K562 (cell line): ENCODE measurements at regions not wholly inside any gene's neighbourhood (a gene's known extent, or its start where the extent isn't known, plus 50 kb on each side); places are given as distances from the start of the nearest gene placed in this dataset.

ENCODE experiments used
- ATAC-seq: fragments of 200-7000 bp; cut with Tn5 transposase; 3 replicates; pipeline ENCODE4 v1.9.1; 2020; ENCODE audit warnings: moderate library complexity
- BruUV-seq: library from RNA; stranded (reverse); fragments of 400-500 nt; replicated peaks from 2 replicates; lab custom pipeline; 2021; lab: Mats Ljungman, UMichigan
- CTCF ChIA-PET: fragments of 300-600 bp; formaldehyde crosslinking; extraction: SDS; loops from one replicate; lab custom pipeline; 2021; ENCODE audit warnings: low intra/inter-chr PET ratio; lab: Yijun Ruan, JAX
- POLR2A ChIA-PET: fragments of 300-600, 350-650 bp; sonication (Branson Sonifier 250); formaldehyde crosslinking; extraction: SDS; loops from one replicate; lab custom pipeline; 2021; ENCODE audit warnings: antibody characterized with exemption, inconsistent platforms; lab: Yijun Ruan, JAX
- DNase-seq, 4 experiments: peaks; one replicate each; pipeline versions ENCODE4 v3.0.0 to v3.0.0-alpha.2; 2011 to 2018; ENCODE audit warnings: low spot score in 3 of 4, mixed read lengths in 3 of 4; ENCODE audit errors: extremely low read depth in 1 of 4
- FAIRE-seq: peaks from 2 replicates; lab custom pipeline; 2011; peaks lifted over from hg19 to GRCh38; lab: Jason Lieb, UNC
- H2AFZ ChIP-seq: 2 replicates; pipeline ENCODE4 v1.6.0; 2011; ENCODE audit warnings: low read depth, low read length, control low read depth, inconsistent platforms
- H3K27ac ChIP-seq: fragments of 200-600 bp; 3 replicates; pipeline ENCODE4 v1.8.0; 2011; ENCODE audit warnings: low read depth, mild to moderate bottlenecking, control low read depth, inconsistent platforms, low read length, moderate library complexity, mixed read lengths; ENCODE audit errors: extremely low read depth
- H3K27me3 ChIP-seq, 2 experiments: fragments of 300-600 bp in 1 of 2; 2 replicates in 1 of 2; 3 replicates in 1 of 2; pipeline versions ENCODE4 v1.6.0 to v1.8.0; 2011; ENCODE audit warnings: inconsistent platforms in 2 of 2, low read length in 2 of 2, mild to moderate bottlenecking in 1 of 2, mixed read lengths in 1 of 2, moderate library complexity in 1 of 2; ENCODE audit not compliant: control insufficient read depth in 2 of 2, insufficient read depth in 2 of 2
- H3K36me3 ChIP-seq: fragments of 300-600 bp; 3 replicates; pipeline ENCODE4 v1.8.0; 2011; ENCODE audit warnings: mild to moderate bottlenecking, low read length, inconsistent platforms; ENCODE audit not compliant: control insufficient read depth, insufficient read depth
- H3K4me1 ChIP-seq, 2 experiments: fragments of 200-600 bp in 1 of 2; replicated peaks in 1 of 2; 2 replicates in 1 of 2; 3 replicates in 1 of 2; pipeline versions ENCODE4 v1.5.1 to v1.8.0; 2011; ENCODE audit warnings: inconsistent platforms in 2 of 2, low read length in 2 of 2, mild to moderate bottlenecking in 1 of 2, mixed read lengths in 1 of 2, moderate library complexity in 1 of 2; ENCODE audit not compliant: control insufficient read depth in 2 of 2, insufficient read depth in 2 of 2
- H3K4me2 ChIP-seq: 2 replicates; pipeline ENCODE4 v1.6.1; 2011; ENCODE audit warnings: low read length, control low read depth, inconsistent platforms, mixed read lengths; ENCODE audit not compliant: insufficient read depth
- H3K4me3 ChIP-seq: fragments of 200-600 bp; sonication (generic), shearing (Covaris generic); 2 replicates; pipeline ENCODE4 v1.5.1; 2016; ENCODE audit warnings: control low read depth, inconsistent platforms
- H3K79me2 ChIP-seq: fragments of 200-600 bp; 3 replicates; pipeline ENCODE4 v1.8.0; 2011; ENCODE audit warnings: low read length, inconsistent platforms; ENCODE audit not compliant: control insufficient read depth, insufficient read depth
- H3K9ac ChIP-seq, 2 experiments: 2 replicates each; pipeline versions ENCODE4 v1.6.0 to v1.6.1; 2011; ENCODE audit warnings: low read depth in 2 of 2, low read length in 2 of 2, control low read depth in 1 of 2, inconsistent platforms in 1 of 2, mild to moderate bottlenecking in 1 of 2, mixed read lengths in 1 of 2; ENCODE audit not compliant: insufficient read depth in 1 of 2
- H3K9me1 ChIP-seq: one replicate; pipeline ENCODE4 v1.6.0; 2011; ENCODE audit warnings: inconsistent platforms, mild to moderate bottlenecking, low read length, moderate library complexity; ENCODE audit not compliant: control insufficient read depth, insufficient read depth
- H3K9me3 ChIP-seq: replicated peaks from 2 replicates; pipeline ENCODE4 v1.5.1; 2011; ENCODE audit warnings: low read depth, low read length, inconsistent platforms; ENCODE audit not compliant: control insufficient read depth, insufficient read depth
- H4K20me1 ChIP-seq: replicated peaks from 2 replicates; pipeline ENCODE4 v1.6.1; 2011; ENCODE audit warnings: low read length, inconsistent platforms, mixed read lengths; ENCODE audit not compliant: control insufficient read depth, insufficient read depth
- ARID2 ChIP-seq: fragments of 450-650 bp; IDR thresholded peaks from 2 replicates; pipeline ENCODE4 v1.6.1; 2017; ENCODE audit warnings: antibody characterized with exemption, mild to moderate bottlenecking
- CBX3 ChIP-seq, 2 experiments: IDR thresholded peaks; 1 replicate in 1 of 2; 2 replicates in 1 of 2; pipeline ENCODE4 v1.6.1; 2012; ENCODE audit warnings: inconsistent platforms in 2 of 2, low read length in 2 of 2, borderline replicate concordance in 1 of 2, control low read depth in 1 of 2
- DIDO1 ChIP-seq: fragments of 450-650 bp; IDR thresholded peaks from 2 replicates; pipeline ENCODE4 v1.6.1; 2016; ENCODE audit warnings: low read depth, missing biosample characterization, missing genetic modification characterization
- ELF4 ChIP-seq: fragments of 450-650 bp; formaldehyde crosslinking; IDR thresholded peaks from 2 replicates; pipeline ENCODE4 v1.4.0; 2022; ENCODE audit warnings: missing genetic modification characterization
- GTF2A2 ChIP-seq: IDR thresholded peaks from 2 replicates; pipeline ENCODE4 v1.6.1; 2016; ENCODE audit warnings: mild to moderate bottlenecking, missing genetic modification characterization, missing compliant biosample characterization
- GTF2E2 ChIP-seq: fragments of 200-800 bp; sonication (Bioruptor generic); IDR thresholded peaks from 2 replicates; pipeline ENCODE4 v1.6.1; 2016; ENCODE audit warnings: missing genetic modification characterization, missing compliant biosample characterization
- HEY1 ChIP-seq: fragments of 250-450 bp; sonication (Bioruptor Pico); IDR thresholded peaks from 2 replicates; pipeline ENCODE4 v1.5.0; 2020; ENCODE audit warnings: mild to moderate bottlenecking, moderate library complexity, borderline replicate concordance
- MLLT1 ChIP-seq, 2 experiments: fragments of 450-650 bp; IDR thresholded peaks; 2 replicates each; pipeline ENCODE4 v1.6.1; 2016
- NFATC3 ChIP-seq: fragments of 450-650 bp; IDR thresholded peaks from 2 replicates; pipeline ENCODE4 v1.6.1; 2017; ENCODE audit warnings: mild to moderate bottlenecking
- NFIX ChIP-seq: fragments of 250-450 bp; sonication (Bioruptor Pico); IDR thresholded peaks from 2 replicates; pipeline ENCODE4 v1.4.0; 2020; ENCODE audit warnings: low read depth, mild to moderate bottlenecking, moderate library complexity
- NKRF ChIP-seq: fragments of 450-650 bp; IDR thresholded peaks from 2 replicates; pipeline ENCODE4 v1.6.1; 2016; ENCODE audit warnings: borderline replicate concordance
- PATZ1 ChIP-seq: fragments of 250-450 bp; sonication (Bioruptor Pico); IDR thresholded peaks from 2 replicates; pipeline ENCODE4 v1.5.0; 2020; ENCODE audit warnings: mild to moderate bottlenecking, borderline replicate concordance
- PHB ChIP-seq: fragments of 250-450 bp; sonication (Bioruptor Pico); IDR thresholded peaks from 2 replicates; pipeline ENCODE4 v1.5.0; 2021
- TAF7 ChIP-seq: fragments of 450-650 bp; IDR thresholded peaks from 2 replicates; pipeline ENCODE4 v1.6.1; 2016; ENCODE audit warnings: missing genetic modification characterization, missing compliant biosample characterization
- ZNF133 ChIP-seq: fragments of 250-450 bp; sonication (Bioruptor Pico); IDR thresholded peaks from 2 replicates; pipeline ENCODE4 v1.4.0; 2020; ENCODE audit warnings: mild to moderate bottlenecking
- ZNF431 ChIP-seq: sonication (generic); formaldehyde crosslinking; IDR thresholded peaks from 2 replicates; pipeline ENCODE4 v1.8.0; 2022; ENCODE audit warnings: mild to moderate bottlenecking, missing genetic modification reagents
- in situ Hi-C: fragments of 300-500 bp; cut with MboI; formaldehyde crosslinking; loops from 4 replicates; pipeline ENCODE4 v1.15.0; 2018; ENCODE audit warnings: inconsistent platforms, mixed read lengths
- intact Hi-C: fragments of 100-400 bp; cut with micrococcal nuclease; formaldehyde crosslinking; loops from 2 replicates; pipeline ENCODE4 v1.14.2; 2022

- no peaks in the 10 kb centered on the region for H3K9me3 ChIP-seq
- POLR2A ChIA-PET: no interaction called here
- no peaks in the 10 kb centered on the region for H3K4me1 ChIP-seq
- FAIRE-seq (no peak), DNase-seq (no peak)
- H3K9ac ChIP-seq: no peak overlapping the region
- no peak overlapping the region for H3K4me2 ChIP-seq
- H3K4me3 ChIP-seq: no peak overlapping the region
- in situ Hi-C loops: no loop called here
- no peaks in the 10 kb centered on the region for H3K9me1 ChIP-seq
- H3K27me3 ChIP-seq: no peaks in the 10 kb centered on the region
- H4K20me1 ChIP-seq: no peaks in the 10 kb centered on the region
- no peak overlapping the region for H3K27ac ChIP-seq
- H2AFZ ChIP-seq: no peak overlapping the region
- BruUV-seq: no TSS peak
- intact Hi-C loops: no loop called here
- H3K36me3 ChIP-seq: no peaks in the 10 kb centered on the region
- TF ChIP-seq HEY1 (CRISPR knock-in tag) (no peak), NFIX (CRISPR knock-in tag) (no peak), NKRF (no peak), ZNF431 (no peak), GTF2A2 (tag) (no peak), DIDO1 (tag) (no peak), PHB (CRISPR knock-in tag) (no peak), TAF7 (tag) (no peak), ARID2 (no peak), ZNF133 (no peak), ELF4 (CRISPR knock-in tag) (no peak), CBX3 (IDR thresholded peaks at IDR 0.05; ENCODE audit: borderline replicate concordance in 1 of 2, low read length in 2 of 2) (no peak), MLLT1 (IDR thresholded peaks at IDR 0.05) (no peak), GTF2E2 (tag) (no peak), PATZ1 (CRISPR knock-in tag) (no peak), NFATC3 (no peak)
- TF ChIP-seq, all 486 proteins: peak for 0
- CTCF ChIA-PET: no interaction called here
- H3K79me2 ChIP-seq: no peaks in the 10 kb centered on the region
- no peak for ATAC-seq
These were observed 640.7 kb upstream of the ACVR2A start for GRCh38 chr2:147204102-147204501.
